Activated CD4-positive, alpha-beta T cell treated with anti-CD3 and anti-CD28 coated beads, Interleukin-2, amount 10 ng/mL, durations not matched to agents 24 days and 14 days (primary cell): ENCODE measurements at regions not wholly inside any gene's neighbourhood (a gene's known extent, or its start where the extent isn't known, plus 50 kb on each side); places are given as distances from the start of the nearest gene placed in this dataset.
"Not testable (repeated sequence)": the region's sequence is repeated elsewhere in the genome, so short reads cannot be mapped to it uniquely, and the experiment has no call there.

ENCODE experiments used
- DNase-seq: peaks from one replicate; pipeline ENCODE4 v3.0.0; 2022
- H3K27ac Mint-ChIP-seq: one replicate; pipeline ENCODE4 v1.8.0; 2022; ENCODE audit warnings: mild to moderate bottlenecking, mixed read lengths
- H3K27me3 Mint-ChIP-seq: one replicate; pipeline ENCODE4 v1.8.0; 2022; ENCODE audit warnings: mixed read lengths
- H3K36me3 Mint-ChIP-seq: one replicate; pipeline ENCODE4 v1.8.0; 2022; ENCODE audit warnings: low read depth, mild to moderate bottlenecking, mixed read lengths
- H3K4me1 Mint-ChIP-seq: one replicate; pipeline ENCODE4 v1.8.0; 2021; ENCODE audit warnings: mixed read lengths
- H3K4me3 Mint-ChIP-seq: one replicate; pipeline ENCODE4 v1.8.0; 2022; ENCODE audit warnings: mild to moderate bottlenecking, moderate library complexity, mixed read lengths
- H3K9me3 Mint-ChIP-seq: one replicate; pipeline ENCODE4 v1.8.0; 2021; ENCODE audit warnings: mixed read lengths
- intact Hi-C: fragments of 100-400 bp; cut with micrococcal nuclease; formaldehyde crosslinking; loops from one replicate; pipeline ENCODE4 v1.15.1; 2023

- intact Hi-C loops: no loop called here
- no peaks in the 10 kb centered on the region for H3K9me3 Mint-ChIP-seq
- no peak overlapping the region for H3K27ac Mint-ChIP-seq
- H3K36me3 Mint-ChIP-seq: no peaks in the 10 kb centered on the region
- no peak overlapping the region for H3K4me3 Mint-ChIP-seq
- H3K27me3 Mint-ChIP-seq: no peaks in the 10 kb centered on the region
- DNase-seq: no peak
- H3K4me1 Mint-ChIP-seq: no peaks in the 10 kb centered on the region
Measured at GRCh38 chr22:49691256-49691655, 136.4 kb downstream of the BRD1 start.

GRCh38 chr22:49690454-49690853 lies 137.2 kb downstream of the BRD1 start:
- Mint-ChIP-seq H3K9me3 (no peaks in the 10 kb centered on the region), H3K36me3 (no peaks in the 10 kb centered on the region), H3K27me3 (no peaks in the 10 kb centered on the region), H3K4me3 (no peak overlapping the region), H3K4me1 (no peaks in the 10 kb centered on the region), H3K27ac (no peak overlapping the region)
- intact Hi-C loops: no loop called here
- no peak for DNase-seq

DNA sequence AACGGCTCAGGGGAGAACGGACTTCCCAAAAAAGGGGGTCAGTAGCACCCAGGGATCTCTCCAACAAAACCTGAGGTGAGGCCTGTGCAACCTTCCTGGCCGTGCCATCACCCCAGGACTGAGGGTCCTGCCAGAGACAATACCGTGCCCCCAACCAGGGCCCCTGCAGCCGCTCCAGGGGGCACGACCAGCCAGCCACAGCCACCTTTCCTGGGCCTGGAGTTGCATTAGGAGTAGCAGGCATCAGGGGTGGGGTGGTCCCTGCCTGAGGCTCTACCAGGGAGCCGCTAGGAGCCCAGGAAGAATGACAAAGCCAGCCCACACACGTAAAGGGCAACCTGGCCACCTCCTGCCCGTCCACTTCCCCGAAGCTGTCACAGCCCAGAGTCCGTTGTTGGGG lies 137.8 kb downstream of the BRD1 start:
- Mint-ChIP-seq H3K9me3 (no peaks in the 10 kb centered on the region), H3K4me3 (no peak overlapping the region), H3K27me3 (no peaks in the 10 kb centered on the region), H3K36me3 (no peaks in the 10 kb centered on the region), H3K27ac (no peak overlapping the region), H3K4me1 (no peaks in the 10 kb centered on the region)
- intact Hi-C loops: no loop called here
- DNase-seq: no peak

GRCh38 chr22:49689255-49689770 lies 138.4 kb downstream of the BRD1 start:
- H3K27me3 Mint-ChIP-seq: peaks cover 3% of the 10 kb centered on the region
- no peaks in the 10 kb centered on the region for H3K9me3 Mint-ChIP-seq
- H3K4me1 Mint-ChIP-seq: no peaks in the 10 kb centered on the region
- DNase-seq: no peak
- H3K4me3 Mint-ChIP-seq: no peak overlapping the region
- H3K36me3 Mint-ChIP-seq: no peaks in the 10 kb centered on the region
- intact Hi-C loops: no loop called here
- H3K27ac Mint-ChIP-seq: no peak overlapping the region

GRCh38 chr22:49688516-49689254 lies 139.0 kb downstream of the BRD1 start:
- no peak overlapping the region for H3K27ac Mint-ChIP-seq
- H3K27me3 Mint-ChIP-seq: peaks cover 5% of the 10 kb centered on the region
- no peaks in the 10 kb centered on the region for H3K4me1 Mint-ChIP-seq
- no peaks in the 10 kb centered on the region for H3K9me3 Mint-ChIP-seq
- no peak for DNase-seq
- intact Hi-C loops: no loop called here
- no peak overlapping the region for H3K4me3 Mint-ChIP-seq
- H3K36me3 Mint-ChIP-seq: no peaks in the 10 kb centered on the region

DNA sequence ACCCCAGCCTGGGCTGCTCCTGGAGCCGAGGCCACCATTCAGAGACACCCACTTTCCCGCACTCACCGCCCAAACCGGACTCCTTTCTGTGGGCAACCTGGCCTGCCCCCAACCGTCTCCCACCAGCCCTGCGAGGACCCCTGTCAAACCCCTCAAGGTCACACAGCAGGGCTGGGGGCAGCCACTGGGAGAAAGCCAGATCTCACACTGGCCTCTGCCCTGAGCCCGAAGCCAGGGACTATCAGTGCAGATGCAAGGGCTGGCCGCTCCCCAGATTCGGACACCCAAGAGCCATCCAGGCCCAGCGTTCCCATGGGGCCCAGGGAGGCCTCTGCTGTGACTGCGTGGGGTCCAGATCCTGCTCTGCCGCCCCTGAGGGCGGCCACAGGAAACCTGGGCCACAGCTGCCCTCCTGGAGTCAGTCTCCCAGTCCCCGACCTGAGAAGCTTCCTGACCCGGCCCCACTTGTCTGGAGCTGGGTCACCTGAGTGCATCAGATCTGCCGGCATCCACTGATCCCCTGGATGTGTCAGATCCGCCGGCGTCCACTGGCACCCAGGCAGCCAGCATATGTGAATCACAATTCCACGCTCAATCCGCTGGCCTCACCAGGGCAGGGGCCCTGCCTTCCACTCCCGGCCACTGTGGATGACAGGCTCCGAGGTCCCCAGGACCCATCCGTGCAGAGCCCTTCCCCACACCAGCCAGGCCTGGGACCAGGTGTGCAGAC lies 139.7 kb downstream of the BRD1 start:
- intact Hi-C loops: no loop called here
- H3K36me3 Mint-ChIP-seq: no peaks in the 10 kb centered on the region
- no peak for DNase-seq
- peaks cover 5% of the 10 kb centered on the region for H3K27me3 Mint-ChIP-seq
- no peak overlapping the region for H3K4me3 Mint-ChIP-seq
- no peaks in the 10 kb centered on the region for H3K9me3 Mint-ChIP-seq
- H3K27ac Mint-ChIP-seq: no peak overlapping the region
- no peaks in the 10 kb centered on the region for H3K4me1 Mint-ChIP-seq

- no peaks in the 10 kb centered on the region for H3K36me3 Mint-ChIP-seq
- no peak overlapping the region for H3K27ac Mint-ChIP-seq
- no peak for DNase-seq
- intact Hi-C loops: no loop called here
- no peaks in the 10 kb centered on the region for H3K9me3 Mint-ChIP-seq
- peaks cover 5% of the 10 kb centered on the region for H3K27me3 Mint-ChIP-seq
- no peak overlapping the region for H3K4me3 Mint-ChIP-seq
- H3K4me1 Mint-ChIP-seq: no peaks in the 10 kb centered on the region
Measured at GRCh38 chr22:49687333-49687732, 140.3 kb downstream of the BRD1 start.

DNA sequence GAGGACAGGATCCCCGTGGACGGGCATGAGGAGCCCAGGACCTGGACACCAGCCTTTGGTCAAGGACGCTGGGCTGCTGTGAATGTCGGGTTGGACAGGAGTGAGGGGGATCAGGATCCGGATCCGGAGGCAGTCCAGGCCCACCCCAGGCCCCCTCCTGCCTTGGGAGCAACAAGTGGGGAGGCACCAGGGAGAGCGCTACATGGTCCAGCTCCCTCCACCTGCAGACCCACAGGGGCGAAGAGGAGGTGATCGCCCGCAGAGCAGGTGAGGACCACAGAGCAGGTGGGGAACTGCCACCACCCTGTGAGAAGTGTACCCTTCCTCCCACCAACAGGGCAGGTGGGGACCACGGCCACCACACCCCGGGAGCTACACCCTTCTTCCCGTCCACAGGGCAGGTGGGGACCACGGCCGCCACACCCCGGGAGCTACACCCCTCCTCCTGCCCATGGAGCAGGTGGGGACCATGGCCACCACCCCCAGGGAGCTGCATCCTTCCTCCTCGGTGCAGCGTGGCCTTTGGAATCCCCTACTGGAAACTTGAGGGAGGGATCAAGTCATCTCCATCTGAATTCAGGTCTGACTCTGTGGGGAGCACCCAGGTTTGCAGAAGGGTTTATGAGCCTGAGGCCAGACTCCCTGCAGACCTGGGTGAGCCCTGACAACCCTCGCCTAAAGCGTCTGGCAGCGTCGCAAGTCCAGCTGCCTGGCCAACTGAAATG lies 141.0 kb downstream of the BRD1 start:
- DNase-seq: no peak
- Mint-ChIP-seq H3K27me3 (peaks cover 11% of the 10 kb centered on the region), H3K4me3 (no peak overlapping the region), H3K4me1 (no peaks in the 10 kb centered on the region), H3K9me3 (no peaks in the 10 kb centered on the region), H3K36me3 (no peaks in the 10 kb centered on the region), H3K27ac (no peak overlapping the region)
- intact Hi-C loops: no loop called here

DNA sequence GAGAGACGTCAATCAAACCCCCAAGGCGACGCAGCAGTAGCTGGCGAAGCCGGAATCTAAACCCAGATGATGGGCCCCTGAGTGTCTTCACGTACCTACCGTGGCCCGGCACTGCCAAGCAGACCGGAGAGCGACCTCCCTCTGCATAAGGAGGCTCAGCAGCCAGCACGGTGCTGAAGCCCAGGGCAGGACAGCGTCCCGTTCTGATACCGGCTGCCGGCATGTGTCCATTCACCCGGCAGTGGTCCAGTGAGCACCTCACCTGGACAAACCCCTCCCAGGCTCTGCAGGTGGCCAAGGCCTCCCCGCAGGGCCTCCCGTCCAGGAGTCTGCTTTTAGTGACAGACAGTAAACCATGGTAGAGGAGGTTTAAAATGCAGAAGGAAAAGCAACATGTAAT lies 142.0 kb downstream of the BRD1 start:
- Mint-ChIP-seq H3K27me3 (peaks cover 11% of the 10 kb centered on the region), H3K36me3 (no peaks in the 10 kb centered on the region), H3K9me3 (no peaks in the 10 kb centered on the region), H3K27ac (no peak overlapping the region), H3K4me3 (no peak overlapping the region), H3K4me1 (no peaks in the 10 kb centered on the region)
- DNase-seq: no peak
- intact Hi-C loops: no loop called here

GRCh38 chr22:49685116-49685515 lies 142.6 kb downstream of the BRD1 start:
- H3K27ac Mint-ChIP-seq: no peak overlapping the region
- no peaks in the 10 kb centered on the region for H3K4me1 Mint-ChIP-seq
- intact Hi-C loops: no loop called here
- DNase-seq: no peak
- H3K4me3 Mint-ChIP-seq: no peak overlapping the region
- H3K36me3 Mint-ChIP-seq: no peaks in the 10 kb centered on the region
- peaks cover 14% of the 10 kb centered on the region for H3K27me3 Mint-ChIP-seq
- no peaks in the 10 kb centered on the region for H3K9me3 Mint-ChIP-seq

DNA sequence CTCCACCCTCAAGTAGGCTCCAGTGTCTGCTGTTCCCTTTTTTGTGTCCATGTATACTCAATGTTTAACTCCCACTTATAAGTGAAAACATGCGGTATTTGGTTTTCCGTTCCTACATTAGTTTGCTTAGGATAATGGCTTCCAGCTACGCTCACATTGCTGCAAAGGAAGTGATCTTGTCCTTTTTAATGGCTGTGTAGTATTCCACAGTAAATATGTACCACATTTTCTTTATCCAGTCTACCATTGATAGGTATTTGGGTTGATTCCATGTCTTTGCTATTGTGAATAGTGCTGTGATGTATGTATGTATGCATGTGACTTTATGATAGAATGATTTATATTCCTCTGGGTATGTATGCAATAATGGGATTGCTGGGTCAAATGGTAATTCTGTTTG lies 144.6 kb downstream of the BRD1 start:
- Mint-ChIP-seq H3K9me3 (no peaks in the 10 kb centered on the region), H3K27ac (no peak overlapping the region)

GRCh38 chr22:49680819-49681218 lies 146.9 kb downstream of the BRD1 start:
- H3K36me3 Mint-ChIP-seq, intact Hi-C loops, H3K4me1 Mint-ChIP-seq, H3K9me3 Mint-ChIP-seq, H3K4me3 Mint-ChIP-seq, H3K27ac Mint-ChIP-seq, DNase-seq: not testable (repeated sequence)
- peaks cover 30% of the 10 kb centered on the region for H3K27me3 Mint-ChIP-seq

More for the DNA sequence above, 144.6 kb downstream of the BRD1 start:
- Mint-ChIP-seq H3K4me1 (no peaks in the 10 kb centered on the region), H3K27me3 (peaks cover 27% of the 10 kb centered on the region), H3K36me3 (no peaks in the 10 kb centered on the region), H3K4me3 (no peak overlapping the region)
- intact Hi-C loops: no loop called here
- DNase-seq: no peak

GRCh38 chr22:49678842-49679170 lies 148.9 kb downstream of the BRD1 start:
- H3K36me3 Mint-ChIP-seq: no peaks in the 10 kb centered on the region
- intact Hi-C loops: no loop called here
- no peak for DNase-seq

DNA sequence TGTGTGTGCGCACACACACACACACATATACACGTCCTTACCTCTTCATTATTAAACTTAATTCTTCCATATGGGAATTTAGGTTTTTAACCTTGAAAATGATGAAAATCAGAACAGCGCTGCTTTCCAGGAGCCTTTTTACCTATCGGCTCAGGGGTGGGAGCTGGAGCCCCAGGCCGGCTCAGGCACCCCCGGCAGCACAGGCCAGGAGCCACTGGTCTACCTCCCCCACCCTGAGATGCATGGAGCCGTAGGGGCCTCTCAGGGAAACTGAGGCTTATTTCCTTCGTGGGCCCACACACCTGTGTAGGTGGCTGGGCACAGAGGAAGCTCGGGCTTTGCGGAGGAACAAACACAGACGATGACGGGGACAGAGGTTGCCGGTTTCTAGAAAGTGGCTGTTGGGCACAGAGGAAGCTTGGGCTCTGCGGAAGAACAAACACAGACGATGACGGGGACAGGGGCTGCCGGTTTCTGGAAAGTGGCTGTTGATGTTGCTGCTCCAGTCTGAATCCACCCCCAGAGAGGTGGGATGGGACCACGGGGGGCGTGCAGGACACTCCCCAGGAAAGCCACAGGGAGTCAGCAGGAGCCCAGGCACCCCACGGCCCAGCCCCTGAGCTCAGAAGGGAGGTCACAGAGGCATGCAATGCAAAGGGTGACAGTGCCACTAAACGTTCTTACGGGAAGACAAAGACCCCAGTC lies 149.4 kb downstream of the BRD1 start:
- H3K36me3 Mint-ChIP-seq: no peaks in the 10 kb centered on the region
- no peaks in the 10 kb centered on the region for H3K9me3 Mint-ChIP-seq
- H3K27ac Mint-ChIP-seq: no peak overlapping the region
- intact Hi-C loops: no loop called here
- DNase-seq: no peak
- peaks cover 28% of the 10 kb centered on the region for H3K27me3 Mint-ChIP-seq
- H3K4me1 Mint-ChIP-seq: no peaks in the 10 kb centered on the region
- no peak overlapping the region for H3K4me3 Mint-ChIP-seq

More at GRCh38 chr22:49678842-49679170, 148.9 kb downstream of the BRD1 start:
- H3K27ac Mint-ChIP-seq: no peak overlapping the region
- no peaks in the 10 kb centered on the region for H3K9me3 Mint-ChIP-seq
- no peak overlapping the region for H3K4me3 Mint-ChIP-seq
- no peaks in the 10 kb centered on the region for H3K4me1 Mint-ChIP-seq
- peaks cover 28% of the 10 kb centered on the region for H3K27me3 Mint-ChIP-seq
